MCF 10A (cell line): ENCODE measurements at regions not wholly inside any gene's neighbourhood (a gene's known extent, or its start where the extent isn't known, plus 50 kb on each side); places are given as distances from the start of the nearest gene placed in this dataset.

ENCODE experiments used
- BruUV-seq: library from RNA; stranded (reverse); fragments of 400-500 nt; replicated peaks from 2 replicates; lab custom pipeline; 2021; lab: Mats Ljungman, UMichigan
- CTCF ChIA-PET: fragments of 300-600 bp; sonication (Branson Sonifier 250); formaldehyde crosslinking; extraction: SDS; loops from one replicate; lab custom pipeline; 2021; ENCODE audit warnings: antibody characterized with exemption, inconsistent platforms; lab: Yijun Ruan, JAX
- POLR2A ChIA-PET: fragments of 300-600, 350-650 bp; sonication (Branson Sonifier 250); formaldehyde crosslinking; extraction: SDS; loops from one replicate; lab custom pipeline; 2020; ENCODE audit warnings: antibody characterized with exemption, inconsistent platforms; lab: Yijun Ruan, JAX
- DNase-seq: peaks from one replicate; pipeline ENCODE4 v3.0.0-alpha.2; 2018; ENCODE audit not compliant: unreplicated experiment
- H3K27ac Mint-ChIP-seq: one replicate; pipeline ENCODE4 v1.8.0; 2022; ENCODE audit warnings: mild to moderate bottlenecking, low read depth, mixed read lengths; ENCODE audit not compliant: unreplicated experiment
- H3K27me3 Mint-ChIP-seq: one replicate; pipeline ENCODE4 v1.8.0; 2022; ENCODE audit warnings: mixed read lengths; ENCODE audit not compliant: insufficient read depth, unreplicated experiment
- H3K36me3 Mint-ChIP-seq: one replicate; pipeline ENCODE4 v1.8.0; 2022; ENCODE audit warnings: mild to moderate bottlenecking, moderate library complexity, mixed read lengths; ENCODE audit not compliant: insufficient read depth, unreplicated experiment
- H3K4me1 Mint-ChIP-seq: one replicate; pipeline ENCODE4 v1.8.0; 2022; ENCODE audit warnings: mixed read lengths; ENCODE audit not compliant: insufficient read depth, unreplicated experiment
- H3K4me3 Mint-ChIP-seq: one replicate; pipeline ENCODE4 v1.8.0; 2022; ENCODE audit warnings: mild to moderate bottlenecking, moderate library complexity, mixed read lengths; ENCODE audit not compliant: unreplicated experiment
- H3K9me3 Mint-ChIP-seq: one replicate; pipeline ENCODE4 v1.8.0; 2022; ENCODE audit warnings: mixed read lengths; ENCODE audit not compliant: unreplicated experiment
- CTCF ChIP-seq: fragments of 200-600 bp; IDR thresholded peaks from one replicate; pipeline ENCODE4 v1.8.0; 2022; ENCODE audit warnings: antibody characterized with exemption, mild to moderate bottlenecking; ENCODE audit not compliant: unreplicated experiment
- intact Hi-C: fragments of 100-400 bp; cut with micrococcal nuclease; formaldehyde crosslinking; loops from 2 replicates; pipeline ENCODE4 v1.14.1; 2022

DNA sequence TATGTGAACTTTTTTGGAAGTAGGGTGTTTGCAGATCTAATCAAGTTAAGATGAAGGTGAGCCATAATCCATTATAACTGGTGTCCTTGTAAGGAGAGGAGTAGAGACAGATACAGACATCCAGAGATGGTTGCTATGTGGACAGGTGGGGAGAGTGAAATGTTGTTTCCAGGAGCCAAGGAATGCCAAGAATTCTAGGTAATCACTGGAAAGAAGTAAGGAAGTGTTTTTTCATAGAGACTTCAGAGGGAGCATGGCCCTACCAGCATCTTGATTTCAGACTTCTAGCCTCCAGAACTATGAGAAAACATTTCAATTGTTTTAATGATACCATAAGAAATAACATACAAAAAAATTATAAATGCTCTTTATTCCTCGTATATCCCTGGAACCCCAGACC, 320.5 kb upstream of the ANO3 start:
- no peak for DNase-seq
- CTCF ChIA-PET = no interaction called here
- no TSS peak for BruUV-seq
- Mint-ChIP-seq H3K36me3 (no peaks in the 10 kb centered on the region), H3K4me3 (no peak overlapping the region), H3K9me3 (no peaks in the 10 kb centered on the region), H3K4me1 (no peaks in the 10 kb centered on the region), H3K27ac (no peak overlapping the region), H3K27me3 (peaks cover 73% of the 10 kb centered on the region)
- intact Hi-C loops = no loop called here
- no peak for TF ChIP-seq CTCF
- POLR2A ChIA-PET = no interaction called here

DNA sequence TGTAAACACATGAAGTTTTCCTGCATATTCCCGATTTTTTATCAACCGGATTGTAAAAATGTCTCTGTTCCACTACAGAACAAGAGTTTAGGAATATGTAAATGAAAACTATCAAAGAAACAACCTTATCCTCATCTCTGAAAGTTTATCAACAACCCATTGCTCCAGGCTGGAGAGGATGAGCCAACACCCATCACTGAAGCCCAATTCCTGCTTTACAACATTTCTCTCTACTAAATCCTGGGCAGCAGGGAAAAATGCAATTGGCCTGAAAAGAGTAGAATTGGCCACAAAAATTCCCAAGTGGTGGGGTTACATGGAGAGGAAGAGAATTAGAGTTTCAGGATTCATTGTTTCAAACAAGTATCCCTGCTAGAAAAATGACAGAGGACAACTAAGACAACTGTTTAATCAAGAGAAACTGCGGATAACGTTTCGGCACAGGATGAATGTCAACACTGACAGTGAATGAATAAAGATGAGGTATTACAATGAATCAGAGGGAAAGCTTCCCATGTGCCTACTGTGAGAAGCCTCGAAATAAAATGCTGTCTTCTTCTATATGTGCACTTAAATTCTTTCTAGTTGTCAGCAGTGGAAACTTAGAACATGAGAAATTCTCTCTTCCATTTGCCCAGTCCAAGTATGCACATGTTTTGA, 317.3 kb upstream of the ANO3 start:
- H3K4me1 Mint-ChIP-seq = no peaks in the 10 kb centered on the region
- no peaks in the 10 kb centered on the region for H3K9me3 Mint-ChIP-seq
- intact Hi-C loops = no loop called here
- no peak overlapping the region for H3K27ac Mint-ChIP-seq
- H3K27me3 Mint-ChIP-seq = peaks cover 60% of the 10 kb centered on the region
- TF ChIP-seq CTCF = no peak
- no peak for DNase-seq
- CTCF ChIA-PET = no interaction called here
- BruUV-seq = no TSS peak
- no peaks in the 10 kb centered on the region for H3K36me3 Mint-ChIP-seq
- no peak overlapping the region for H3K4me3 Mint-ChIP-seq
- POLR2A ChIA-PET = no interaction called here

DNA sequence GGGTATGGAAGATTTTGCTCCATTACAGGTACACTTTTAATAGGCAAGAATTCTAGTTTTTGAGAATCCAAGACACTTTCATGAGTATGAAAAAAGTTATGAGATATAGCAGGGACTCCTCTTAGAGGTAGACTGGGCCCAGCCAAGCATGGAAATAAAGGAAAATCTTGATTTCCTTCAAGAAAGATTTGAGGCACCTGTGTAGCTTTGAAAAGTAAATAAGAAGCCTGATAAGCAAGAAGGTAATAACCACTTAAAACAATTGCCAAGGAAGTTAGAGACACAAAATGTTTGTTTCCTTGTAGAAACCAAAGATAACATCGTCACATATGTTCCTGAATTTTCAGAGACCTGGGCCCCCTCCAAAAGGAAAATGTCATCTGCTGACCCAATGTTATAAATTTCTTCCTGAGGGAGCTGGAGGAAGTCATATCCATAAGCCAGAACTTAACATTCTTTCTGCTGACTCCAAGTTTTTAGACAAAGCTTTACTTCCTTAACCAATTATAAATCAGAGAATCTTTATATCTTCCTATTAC, 314.5 kb upstream of the ANO3 start:
- Mint-ChIP-seq H3K4me3 (no peak overlapping the region), H3K4me1 (no peaks in the 10 kb centered on the region), H3K9me3 (no peaks in the 10 kb centered on the region), H3K27ac (no peak overlapping the region), H3K27me3 (peaks cover 68% of the 10 kb centered on the region), H3K36me3 (no peaks in the 10 kb centered on the region)
- BruUV-seq = no TSS peak
- POLR2A ChIA-PET = interaction anchor here (1.1 kb wide), 1 partner anchor 184 kb away, joined by 4 read pairs; no protein-coding TSS in a partner anchor
- DNase-seq = no peak
- no peak for TF ChIP-seq CTCF
- CTCF ChIA-PET = interaction anchor here (0.6 to 1.4 kb wide), 3 partner anchors 36 to 1488 kb away, joined by 3 to 7 read pairs (median 3); no protein-coding TSS in a partner anchor
- intact Hi-C loops = no loop called here

DNA sequence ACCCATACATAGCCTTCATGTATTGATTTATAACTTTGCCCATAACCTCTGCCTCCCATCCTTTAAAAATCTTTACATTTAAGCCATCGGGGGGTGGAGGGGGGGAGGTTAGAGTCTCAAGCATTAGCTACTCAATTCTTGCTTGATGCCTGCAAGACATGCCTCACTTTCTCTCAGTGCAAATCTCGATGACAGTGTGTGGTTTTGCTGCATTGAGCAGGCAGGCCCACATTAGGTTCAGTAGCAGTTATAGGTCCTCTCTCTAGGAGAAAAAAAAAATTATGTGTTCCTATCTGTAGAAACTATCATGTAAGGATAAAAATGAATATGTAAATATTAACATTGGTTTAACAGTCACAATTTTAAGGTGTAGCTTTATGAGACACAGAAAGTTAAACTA, 314.0 kb upstream of the ANO3 start:
- Mint-ChIP-seq H3K36me3 (no peaks in the 10 kb centered on the region), H3K27ac (no peak overlapping the region), H3K4me3 (no peak overlapping the region), H3K9me3 (no peaks in the 10 kb centered on the region), H3K27me3 (peaks cover 66% of the 10 kb centered on the region), H3K4me1 (no peaks in the 10 kb centered on the region)
- ChIA-PET CTCF (interaction anchor here (0.6 to 1.4 kb wide), 3 partner anchors 36 to 1487 kb away, joined by 3 to 7 read pairs (median 3); no protein-coding TSS in a partner anchor), POLR2A (interaction anchor here (1.1 kb wide), 1 partner anchor 184 kb away, joined by 4 read pairs; no protein-coding TSS in a partner anchor)
- DNase-seq = no peak
- intact Hi-C loops = no loop called here
- TF ChIP-seq CTCF = no peak
- BruUV-seq = no TSS peak
